DMS 273 (cell line): ENCODE measurements at regions not wholly inside any gene's neighbourhood (a gene's known extent, or its start where the extent isn't known, plus 50 kb on each side); places are given as distances from the start of the nearest gene placed in this dataset.
"Not testable (repeated sequence)": the region's sequence is repeated elsewhere in the genome, so short reads cannot be mapped to it uniquely, and the experiment has no call there.

Source experiments
- DNase-seq: peaks from one replicate; lab custom pipeline; 2025; ENCODE audit not compliant: unreplicated experiment; lab: John Stamatoyannopoulos, UW

DNA sequence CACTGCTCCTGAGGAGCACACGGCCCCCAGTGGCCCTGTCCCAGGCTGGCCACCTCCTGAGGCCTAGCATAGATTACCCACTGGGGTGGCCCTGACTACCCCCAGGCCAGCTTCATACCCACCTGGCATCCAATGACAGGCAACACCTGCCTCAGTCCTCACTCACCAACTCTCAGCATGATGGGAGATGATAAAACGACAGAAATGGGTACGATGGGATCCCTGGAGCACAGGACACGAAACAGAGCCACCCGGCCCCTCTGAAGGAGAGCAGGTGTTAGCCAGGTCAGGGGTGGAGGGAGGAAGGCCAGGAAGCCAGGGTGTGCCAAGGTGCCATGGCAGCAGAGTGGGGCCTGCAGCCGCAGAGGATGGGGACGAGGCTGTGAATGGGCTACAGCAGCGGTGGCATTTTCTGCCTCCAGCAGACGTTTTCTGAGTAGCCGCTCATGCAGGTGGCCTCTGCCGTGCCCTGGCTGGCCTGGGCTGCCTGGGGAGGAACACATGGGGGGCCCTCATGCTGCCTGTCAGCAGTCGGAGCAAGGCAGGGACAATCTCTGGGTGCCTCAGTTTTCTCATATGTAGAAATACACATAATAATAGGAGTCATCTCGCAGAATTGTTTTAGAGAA is 50.2 kb upstream of the FGF3 start:
- no peak for DNase-seq

DNA sequence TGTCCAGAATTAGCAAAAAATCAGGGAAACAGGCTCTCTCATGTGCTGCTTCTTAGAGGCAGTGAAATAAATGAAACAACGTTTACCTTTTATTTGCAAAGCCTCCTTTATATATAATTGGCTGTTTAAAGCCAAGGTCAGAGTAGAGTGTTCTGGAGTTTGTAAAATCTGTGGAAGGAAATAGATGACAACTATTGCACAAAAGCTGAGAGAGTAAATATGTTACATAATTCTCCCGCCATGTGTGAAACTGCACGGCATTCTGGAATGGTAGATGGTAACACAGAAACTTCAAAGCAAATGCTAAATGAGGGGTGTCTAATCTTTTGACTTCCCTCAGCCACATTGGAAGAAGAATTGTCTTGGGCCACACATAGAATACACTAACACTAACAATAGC is 51.5 kb upstream of the FGF3 start:
- no peak for DNase-seq

DNA sequence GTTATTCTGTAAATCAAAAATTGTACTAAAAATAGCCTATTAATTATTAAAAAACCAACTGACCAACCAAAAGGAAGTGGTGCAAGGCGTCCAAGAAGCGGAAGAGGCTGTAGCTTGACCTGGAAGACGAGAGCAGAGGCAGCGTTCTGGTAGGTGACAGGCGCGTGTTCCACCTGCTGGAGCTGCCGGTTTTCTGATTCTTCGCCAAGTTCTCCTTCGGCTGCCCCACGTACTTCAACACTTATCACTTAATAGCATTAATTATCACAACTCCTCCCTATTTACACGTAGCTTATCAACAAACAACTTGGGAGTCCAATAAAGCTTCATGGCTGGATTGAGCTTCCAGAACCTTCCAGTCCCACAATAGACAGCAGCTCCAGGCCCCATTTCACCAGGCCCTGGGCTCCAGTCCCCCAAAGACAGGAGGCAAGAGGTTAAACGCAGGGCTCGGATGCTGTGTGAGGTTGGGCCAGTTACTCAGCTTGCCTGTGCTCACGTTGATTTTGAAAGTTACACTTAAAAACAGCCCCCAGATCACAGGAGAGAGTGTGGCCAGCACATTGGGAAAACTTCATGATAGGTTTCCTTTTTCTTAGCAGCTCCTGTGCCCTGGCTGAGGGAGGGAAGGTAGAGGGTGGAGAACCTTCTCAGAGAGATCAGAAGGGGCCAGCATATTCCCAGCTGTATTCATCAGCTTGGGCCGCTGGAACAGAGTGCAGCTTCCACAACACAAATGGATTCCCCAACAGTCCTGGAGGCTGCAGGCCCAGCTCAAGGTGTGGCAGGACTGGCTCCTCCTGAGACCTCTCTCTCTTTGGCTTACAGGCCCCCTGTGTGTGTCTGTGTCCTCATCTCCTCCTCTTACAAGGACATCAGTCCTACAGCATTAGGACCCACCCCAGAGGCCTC is 54.2 kb upstream of the FGF3 start:
- DNase-seq = no peak

DNA sequence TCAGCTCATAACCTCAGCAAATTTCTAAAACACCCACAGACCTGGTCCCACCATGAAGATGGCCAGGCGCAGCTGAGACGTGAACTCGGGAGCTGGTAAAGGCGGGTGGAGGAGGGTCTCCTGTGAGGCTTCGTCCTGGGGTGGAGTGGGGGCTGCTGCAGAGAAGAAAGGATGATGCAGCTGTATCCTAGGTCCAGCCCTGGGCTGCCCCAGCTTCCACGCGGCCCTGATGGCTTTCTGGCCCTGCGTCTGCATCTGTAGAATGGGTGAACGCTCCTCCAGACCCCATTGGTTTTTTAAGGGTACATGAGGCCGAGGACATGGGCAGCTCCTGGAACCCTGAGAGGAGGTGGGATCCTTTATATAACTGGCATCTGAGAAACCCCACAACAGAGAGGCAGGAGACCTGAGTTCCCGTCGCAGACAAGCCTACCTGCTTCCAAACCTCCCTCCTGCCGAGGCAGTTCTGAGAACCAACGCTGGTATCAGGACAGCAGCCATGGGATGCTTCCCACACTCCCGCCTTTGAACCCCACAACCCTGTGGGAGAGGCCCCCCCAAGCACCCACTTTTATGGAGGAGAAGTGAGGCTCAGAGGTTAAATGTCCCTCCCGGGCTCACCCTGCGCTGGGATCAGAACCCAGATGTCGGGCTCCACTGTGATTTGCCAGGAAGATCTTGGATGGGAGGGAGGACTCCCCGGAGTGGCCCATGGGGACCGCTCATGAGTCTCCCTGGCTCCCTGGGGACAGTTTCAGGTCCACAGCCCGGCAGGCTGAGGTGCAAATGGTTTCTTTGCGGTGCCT is 55.2 kb upstream of the FGF3 start:
- no peak for DNase-seq

DNA sequence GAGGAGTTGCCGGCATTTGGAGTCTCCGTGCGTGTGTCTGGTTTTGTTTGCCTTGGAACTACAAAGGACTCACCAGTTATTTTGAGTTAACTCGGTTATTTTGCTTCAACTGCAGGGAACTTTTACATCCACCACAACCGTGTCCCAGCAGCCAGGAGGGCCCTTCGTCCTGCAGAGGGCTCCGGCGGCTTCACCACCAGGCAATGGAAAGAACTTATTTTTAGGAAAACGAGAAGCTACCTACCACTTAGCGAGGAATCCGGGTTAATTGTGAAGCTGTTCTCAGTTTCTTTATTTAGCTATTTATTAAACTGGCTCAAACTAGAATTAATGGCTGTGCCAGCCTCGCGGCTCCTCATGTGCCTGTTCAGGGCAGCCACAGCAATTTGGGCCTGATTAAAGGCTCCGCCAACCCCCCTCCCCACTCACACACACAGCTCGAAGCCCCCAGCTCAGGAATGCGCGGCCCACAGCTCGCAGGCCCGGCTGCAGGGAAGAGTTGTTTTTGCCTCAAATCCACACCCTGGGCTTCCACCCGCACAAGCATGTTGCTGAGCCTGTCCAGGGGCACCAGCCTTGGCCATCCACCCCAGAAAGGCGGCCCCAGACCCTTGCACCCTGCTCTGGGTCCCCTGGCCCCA is 55.9 kb upstream of the FGF3 start:
- DNase-seq = no peak

DNA sequence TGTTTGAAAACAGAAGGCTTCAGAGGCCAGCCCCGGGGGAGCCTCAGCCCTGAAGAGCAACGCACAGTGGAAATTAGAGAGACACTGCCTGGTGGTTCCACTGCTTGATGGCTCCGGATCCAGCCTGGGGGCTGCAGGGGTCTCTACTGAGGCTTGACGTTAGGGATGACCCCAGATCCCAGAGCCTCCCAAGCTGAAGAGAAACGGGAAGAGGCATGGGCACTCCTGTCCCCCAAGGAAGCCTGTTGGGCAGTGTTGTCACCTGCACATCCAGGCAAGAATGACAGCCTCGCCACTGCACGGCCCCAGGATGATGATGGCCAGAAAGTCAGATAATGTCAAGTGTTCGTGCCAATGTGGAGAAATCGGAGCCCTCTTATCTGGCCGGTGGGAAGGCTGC is 56.8 kb upstream of the FGF3 start:
- no peak for DNase-seq

DNA sequence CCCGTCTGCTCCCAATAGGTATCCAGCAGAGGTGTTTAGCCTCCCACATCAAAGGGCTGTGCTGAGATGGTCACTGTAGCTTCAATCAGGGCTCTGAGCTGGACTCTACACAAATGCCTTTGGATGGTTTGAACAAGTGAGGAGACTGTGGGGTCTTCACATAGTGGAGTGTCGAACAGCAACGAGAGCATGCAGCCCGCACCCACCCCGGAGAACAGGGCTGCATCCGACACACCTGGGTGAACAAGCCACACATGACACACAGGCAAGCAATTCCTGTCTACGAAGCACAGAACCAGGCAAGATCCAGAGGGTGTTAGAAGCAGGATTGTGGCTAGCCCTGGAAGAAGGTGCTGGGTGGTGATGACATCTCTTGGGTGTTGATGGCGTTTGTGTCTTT is 58.0 kb upstream of the FGF3 start:
- no peak for DNase-seq

DNA sequence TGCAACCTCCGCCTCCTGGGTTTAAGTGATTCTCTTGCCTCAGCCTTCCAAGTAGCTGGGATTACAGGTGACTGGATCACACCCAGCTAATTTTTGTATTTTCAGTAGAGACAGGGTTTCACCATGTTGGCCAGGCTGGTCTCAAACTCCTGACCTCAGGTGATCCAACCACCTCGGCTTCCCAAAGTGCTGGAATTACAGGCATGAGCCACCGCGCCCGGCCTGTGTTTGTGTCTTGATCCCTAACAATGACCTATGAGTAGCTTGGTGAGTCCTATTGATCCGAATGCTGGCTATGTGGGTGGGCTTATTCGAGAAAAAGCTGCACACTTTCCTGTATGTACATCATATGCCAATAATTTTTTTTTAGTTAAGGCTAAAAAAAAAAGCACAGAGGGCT is 58.5 kb upstream of the FGF3 start:
- not testable (repeated sequence) for DNase-seq

DNA sequence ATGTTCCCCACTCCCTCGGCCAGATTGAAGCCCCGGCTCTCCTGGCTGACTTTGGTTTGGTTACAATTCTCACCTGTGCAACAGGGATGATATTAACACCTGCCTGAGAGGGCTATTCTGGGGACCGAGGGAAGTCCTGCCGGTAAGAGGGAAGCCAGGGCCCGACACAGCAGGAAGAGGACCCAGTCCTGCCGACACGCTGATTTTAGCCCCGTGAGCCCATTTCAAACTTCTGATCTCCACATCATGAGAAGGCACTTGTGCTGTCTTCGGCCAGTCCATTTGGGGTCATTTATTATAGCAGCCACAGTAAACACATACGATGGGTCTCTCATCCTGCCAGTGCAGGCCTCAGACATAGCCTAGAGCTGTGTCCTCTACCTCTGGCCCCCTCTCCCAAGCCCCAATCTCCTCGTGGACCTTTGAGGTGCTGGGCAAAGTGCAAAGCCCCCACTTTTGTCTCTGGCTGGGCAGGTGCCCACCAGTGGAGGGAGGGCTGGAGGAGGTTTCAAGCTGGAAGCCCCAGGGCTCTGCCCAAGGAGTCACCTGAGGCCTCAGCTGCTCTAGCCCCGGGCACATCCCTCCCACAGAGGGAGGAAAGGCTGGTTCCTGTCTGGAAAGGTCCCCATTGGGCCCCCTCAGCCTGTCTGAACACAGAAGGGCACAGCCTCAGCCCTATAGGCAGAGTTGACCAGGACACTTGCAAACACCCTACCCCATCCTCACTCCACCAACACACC is 59.1 kb upstream of the FGF3 start:
- no peak for DNase-seq

DNA sequence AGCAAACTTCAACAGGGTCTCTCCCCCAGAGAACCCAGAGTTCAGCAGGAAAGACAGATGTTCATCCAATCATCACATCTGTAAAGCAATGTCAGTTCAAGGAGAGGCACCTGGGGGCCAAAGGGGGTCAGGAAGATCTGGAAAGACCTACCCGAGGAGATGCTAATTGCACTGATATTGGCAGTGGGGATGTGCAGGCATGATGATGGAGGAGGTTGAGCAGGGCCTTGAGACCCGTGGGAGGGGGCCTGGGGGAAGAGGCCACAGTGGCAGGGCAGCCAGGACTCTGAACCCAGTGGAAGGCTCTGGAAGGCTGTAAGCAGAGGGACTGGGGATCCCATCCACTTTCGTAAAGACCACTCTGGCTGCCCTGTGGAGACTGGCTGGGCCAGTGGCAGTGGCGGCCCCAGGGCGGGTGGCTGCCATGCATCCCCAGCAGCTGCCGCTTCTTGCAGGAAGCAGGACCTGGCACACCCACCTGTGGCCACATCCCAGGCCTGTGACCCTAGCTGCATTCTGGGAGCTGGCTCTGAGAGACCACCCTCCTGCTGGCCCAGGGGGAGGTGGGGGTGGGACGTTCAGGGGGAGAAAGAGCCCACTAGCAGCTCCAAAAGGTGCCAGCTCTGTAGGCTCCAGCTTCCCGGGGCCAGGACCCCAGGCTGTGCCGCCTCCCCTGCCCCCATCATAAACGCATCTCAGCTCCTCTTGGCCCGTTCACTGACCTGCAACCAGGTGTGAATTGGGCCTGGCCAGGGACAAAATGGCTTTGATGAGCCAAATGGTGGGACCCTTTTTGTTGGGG is 59.9 kb upstream of the FGF3 start:
- DNase-seq = no peak

DNA sequence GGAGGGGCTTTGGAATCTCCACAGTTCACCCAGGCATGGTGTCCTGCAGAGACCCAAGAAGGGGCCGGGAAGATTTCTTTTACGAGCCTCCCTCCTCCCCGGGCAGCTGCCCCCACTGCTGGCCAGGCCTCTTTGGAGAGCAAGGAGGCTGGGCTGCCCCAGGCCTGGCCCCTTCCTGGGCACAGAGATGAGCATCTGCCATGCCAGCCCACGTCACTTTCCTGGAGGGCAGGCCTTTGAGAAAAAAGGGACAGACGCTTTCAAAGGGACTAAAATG is 60.5 kb upstream of the FGF3 start:
- no peak for DNase-seq

DNA sequence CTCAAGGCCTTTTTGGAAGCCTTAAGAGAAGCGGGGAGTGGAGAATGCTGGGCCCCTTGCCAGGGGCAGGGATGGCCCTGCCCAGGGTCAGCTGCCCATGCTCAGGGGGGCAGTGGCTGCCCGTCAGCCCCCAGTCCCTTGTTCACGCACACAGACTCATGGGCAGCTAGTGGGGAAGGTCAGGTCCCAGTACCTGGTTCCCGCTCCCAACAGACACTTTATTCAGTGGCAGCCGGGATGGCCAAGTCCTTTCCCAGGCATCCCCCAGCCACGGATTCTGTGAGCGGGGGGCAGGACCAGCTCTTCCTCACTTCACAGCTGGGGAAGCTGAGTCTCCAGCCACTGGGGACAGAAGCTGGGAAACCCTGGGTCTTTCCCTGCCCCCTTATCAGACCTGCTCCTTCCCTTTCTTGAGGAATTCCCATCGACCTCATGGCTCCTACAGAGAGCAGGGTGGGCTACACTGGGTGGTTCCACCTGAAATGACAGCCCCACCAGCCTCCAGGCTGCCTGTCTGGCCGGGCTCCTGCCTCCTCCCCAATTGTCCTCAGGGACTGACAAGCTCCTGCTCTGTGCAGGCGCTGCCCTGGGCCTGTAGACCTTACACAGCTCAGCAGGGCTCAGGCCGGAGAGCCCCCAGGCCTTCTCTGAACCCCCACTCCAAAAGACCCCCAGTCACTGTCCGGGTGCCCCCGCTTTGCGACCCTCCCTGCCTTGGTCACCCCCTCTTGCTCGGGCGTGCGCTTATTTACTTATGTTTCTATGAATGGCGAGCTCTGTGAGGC is 61.0 kb upstream of the FGF3 start:
- no peak for DNase-seq

DNA sequence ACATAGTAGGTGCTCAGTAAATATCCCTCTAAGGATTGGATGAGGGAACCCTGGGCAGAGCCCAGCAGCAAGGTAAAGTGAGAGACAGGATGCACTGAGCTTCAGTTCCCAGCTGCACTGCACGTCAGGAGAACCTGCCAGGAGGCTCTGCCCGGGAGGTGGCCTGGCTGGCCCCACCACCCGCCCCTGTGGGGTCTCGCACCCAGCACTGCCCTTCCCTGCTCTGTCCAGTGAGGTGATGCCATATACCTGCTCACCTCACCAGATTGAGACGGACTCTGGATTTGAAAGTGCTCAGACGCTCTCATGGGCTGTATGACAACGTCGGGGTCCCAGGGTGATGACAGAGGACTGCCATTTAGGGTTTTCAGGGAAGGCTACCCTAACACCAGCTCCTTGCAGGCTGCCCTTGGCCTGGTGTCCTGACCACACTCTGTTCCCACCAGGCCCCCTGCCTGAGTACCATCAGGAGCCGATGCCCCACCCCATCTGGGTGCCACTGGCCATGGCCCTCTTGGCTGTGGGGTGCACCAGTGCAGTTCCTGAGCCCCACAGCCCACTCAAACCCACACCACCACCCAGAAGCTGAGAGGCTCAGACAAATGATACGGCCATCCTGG is 61.7 kb upstream of the FGF3 start:
- DNase-seq = no peak

DNA sequence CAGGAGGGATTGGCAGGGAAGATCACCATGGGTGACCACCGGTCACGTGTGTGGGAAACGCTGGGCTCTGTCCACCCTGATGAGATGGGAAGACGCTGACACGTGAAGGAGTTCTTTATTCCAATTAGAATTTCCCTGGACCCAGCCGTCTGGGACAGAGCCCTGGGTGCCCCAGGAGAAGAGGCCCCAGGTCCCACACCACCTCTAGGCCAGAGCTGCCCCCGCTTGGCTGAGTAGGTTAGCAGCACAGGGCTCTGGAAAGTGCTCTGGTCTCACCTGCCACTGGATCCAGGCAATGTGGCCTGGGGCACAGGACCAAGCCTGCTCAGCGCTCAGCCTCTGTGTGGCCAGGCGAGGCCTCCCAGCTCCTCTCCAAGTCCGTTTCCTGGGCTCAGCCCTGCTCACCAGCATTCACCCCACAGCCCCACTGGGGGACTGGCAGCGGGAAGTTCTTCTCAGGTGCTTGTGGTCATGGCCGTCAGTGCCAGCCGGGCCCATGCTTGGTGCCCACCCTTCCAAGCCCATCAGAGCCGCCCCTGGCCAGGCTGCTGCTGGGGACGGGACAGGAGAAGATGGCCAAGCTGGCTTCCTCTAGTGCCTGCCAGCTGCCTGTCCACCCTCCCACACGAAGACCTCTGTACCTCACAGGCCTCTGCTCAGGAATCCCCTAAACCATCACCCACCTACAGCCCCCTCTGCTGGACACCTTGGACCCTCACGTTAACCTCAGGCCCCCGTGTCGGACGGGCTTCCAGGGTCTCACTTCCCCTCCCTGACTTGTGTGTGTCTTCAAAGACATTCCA is 62.5 kb upstream of the FGF3 start:
- peak; percentile 3 for DNase-seq

DNA sequence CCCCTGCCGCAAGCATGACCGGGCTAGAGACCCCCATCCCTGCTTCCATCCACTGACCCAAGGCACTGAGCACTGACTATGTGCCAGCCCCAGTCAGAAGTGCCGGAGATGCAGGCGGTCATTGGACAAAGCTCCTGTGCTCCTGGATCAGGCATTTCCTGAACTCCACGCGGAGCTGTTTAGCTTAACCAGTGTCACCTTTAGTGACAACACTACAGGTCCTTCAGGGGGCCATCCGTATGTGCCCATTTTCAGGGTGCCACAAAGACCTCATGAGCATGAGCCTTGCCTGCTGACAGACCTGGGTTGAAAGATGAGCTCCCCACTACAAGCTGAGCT is 63.0 kb upstream of the FGF3 start:
- DNase-seq = no peak

DNA sequence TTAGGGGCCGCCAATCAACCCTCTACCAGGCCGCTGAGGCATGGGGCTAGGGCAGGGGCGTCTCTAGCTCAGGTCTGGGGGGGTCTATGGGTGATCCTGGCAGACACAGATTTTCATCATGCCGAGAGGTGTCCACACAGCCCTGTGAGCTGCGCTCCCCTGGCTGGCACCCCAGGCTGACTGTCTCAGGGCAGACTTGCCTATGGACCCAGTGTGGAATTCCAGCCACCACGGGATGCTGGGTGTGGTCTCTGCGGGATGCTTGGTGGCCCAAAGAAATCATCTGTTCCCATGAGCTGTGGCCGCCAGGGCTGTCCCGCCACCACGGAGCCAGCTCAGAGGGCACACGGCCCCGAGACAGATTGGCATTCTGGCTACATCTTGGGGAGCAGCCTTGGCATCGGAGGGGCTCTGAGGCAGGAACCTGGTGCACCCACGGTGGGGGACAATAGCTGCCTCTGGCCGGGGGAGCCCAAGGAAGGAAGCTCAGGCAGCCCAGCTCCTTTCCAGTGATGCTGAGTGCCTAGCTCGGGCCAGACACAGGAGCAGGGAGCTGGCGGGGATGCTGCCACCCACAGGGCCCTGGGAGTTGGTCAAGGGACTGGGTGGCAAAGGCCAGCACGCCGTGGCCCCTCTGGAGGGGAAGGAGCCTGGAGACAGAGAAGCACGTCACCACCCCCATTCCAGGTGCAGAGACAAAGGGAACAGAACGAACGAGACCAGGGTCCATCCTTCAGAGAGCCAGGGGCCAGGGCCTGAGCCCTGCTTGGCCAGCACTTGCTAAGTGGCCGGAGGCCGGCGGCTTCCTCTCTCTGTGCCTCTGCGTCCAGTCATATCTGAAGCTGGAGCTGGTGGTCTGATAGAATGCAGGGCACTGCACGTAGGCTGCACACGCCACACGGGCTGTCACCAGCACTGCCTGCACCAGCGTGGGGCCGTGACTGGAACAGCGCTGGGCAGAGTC is 64.4 kb upstream of the FGF3 start:
- no peak for DNase-seq

DNA sequence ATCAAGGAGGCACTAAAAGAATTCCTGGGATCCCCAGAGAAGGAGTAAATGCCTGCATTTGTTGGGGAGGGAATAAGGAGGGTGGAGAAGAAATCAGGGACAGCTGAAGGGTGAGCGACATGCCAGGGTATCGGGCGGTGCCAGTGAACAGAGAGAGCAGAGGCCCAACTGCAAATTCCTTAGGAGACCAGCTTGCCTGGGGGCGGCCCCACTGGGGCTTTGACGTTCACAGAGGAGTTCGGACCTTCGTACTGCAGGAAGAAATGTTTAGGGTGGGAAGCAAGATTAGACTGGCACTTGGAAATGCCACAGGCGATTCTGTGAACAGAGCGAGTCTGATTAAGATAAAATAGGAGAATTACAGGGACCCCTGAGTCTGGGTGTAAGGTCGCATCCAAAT is 65.1 kb upstream of the FGF3 start:
- DNase-seq = no peak
